ENCODE measurements at regions not wholly inside any gene's neighbourhood (a gene's known extent, or its start where the extent isn't known, plus 50 kb on each side); places are given as distances from the start of the nearest gene placed in this dataset.

- no peak for DNase-seq
- Histone ChIP-seq H3K4me3 (no peak overlapping the region), H3K36me3 (no peaks in the 10 kb centered on the region), H3K27ac (no peak overlapping the region), H3K4me1 (peaks cover 0 to 8% of the 10 kb centered on the region in 2 donors), H3K27me3 (no peaks in the 10 kb centered on the region), H3K9me3 (no peaks in the 10 kb centered on the region)
- in situ Hi-C loops (cut with MboI; ENCODE audit: low sequenced_read_pairs in 4 of 4), result no loop called here
- ATAC-seq, result no peak
- TF ChIP-seq, protein P1, sequence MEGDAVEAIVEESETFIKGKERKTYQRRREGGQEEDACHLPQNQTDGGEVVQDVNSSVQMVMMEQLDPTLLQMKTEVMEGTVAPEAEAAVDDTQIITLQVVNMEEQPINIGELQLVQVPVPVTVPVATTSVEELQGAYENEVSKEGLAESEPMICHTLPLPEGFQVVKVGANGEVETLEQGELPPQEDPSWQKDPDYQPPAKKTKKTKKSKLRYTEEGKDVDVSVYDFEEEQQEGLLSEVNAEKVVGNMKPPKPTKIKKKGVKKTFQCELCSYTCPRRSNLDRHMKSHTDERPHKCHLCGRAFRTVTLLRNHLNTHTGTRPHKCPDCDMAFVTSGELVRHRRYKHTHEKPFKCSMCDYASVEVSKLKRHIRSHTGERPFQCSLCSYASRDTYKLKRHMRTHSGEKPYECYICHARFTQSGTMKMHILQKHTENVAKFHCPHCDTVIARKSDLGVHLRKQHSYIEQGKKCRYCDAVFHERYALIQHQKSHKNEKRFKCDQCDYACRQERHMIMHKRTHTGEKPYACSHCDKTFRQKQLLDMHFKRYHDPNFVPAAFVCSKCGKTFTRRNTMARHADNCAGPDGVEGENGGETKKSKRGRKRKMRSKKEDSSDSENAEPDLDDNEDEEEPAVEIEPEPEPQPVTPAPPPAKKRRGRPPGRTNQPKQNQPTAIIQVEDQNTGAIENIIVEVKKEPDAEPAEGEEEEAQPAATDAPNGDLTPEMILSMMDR (IDR thresholded peaks at IDR 0.05 in 4 of 5, conservative IDR thresholded peaks at IDR 0.05 in 1 of 5), result no peak
- no peak for TF ChIP-seq POLR2A (IDR thresholded peaks at IDR 0.05)
- intact Hi-C loops (cut with DNase I; ENCODE audit: low total_unique reads), result no loop called here
These were observed 107.9 kb upstream of the GPC1 start for GRCh38 chr2:240327566-240327965.

DNA sequence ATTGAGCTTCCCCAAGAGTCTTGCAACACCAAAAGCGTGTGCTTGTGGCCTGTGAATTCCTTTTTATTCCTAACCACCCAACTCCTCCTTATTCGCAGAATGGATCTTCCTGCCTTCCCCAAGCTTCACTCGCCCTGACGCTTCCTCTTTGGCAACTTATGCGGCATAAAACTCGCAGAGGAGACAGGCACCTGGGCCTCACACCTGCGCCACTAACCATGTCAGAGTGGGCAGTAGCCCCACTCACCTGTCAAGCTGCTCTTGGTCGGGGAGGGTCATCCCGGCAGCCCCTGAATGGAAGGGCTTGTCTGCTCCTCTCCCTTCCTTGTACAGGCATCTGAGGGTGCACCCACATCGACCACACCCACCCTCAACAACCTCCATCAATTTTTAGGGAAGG lies 106.9 kb upstream of the GPC1 start:
- no peaks in the 10 kb centered on the region for H3K27me3 ChIP-seq
- no peaks in the 10 kb centered on the region for H3K9me3 ChIP-seq
- H3K4me3 ChIP-seq, result no peak overlapping the region
- no peak overlapping the region for H3K27ac ChIP-seq
- TF ChIP-seq, protein P1 (IDR thresholded peaks at IDR 0.05 in 4 of 5, conservative IDR thresholded peaks at IDR 0.05 in 1 of 5), result no peak
- TF ChIP-seq POLR2A (IDR thresholded peaks at IDR 0.05), result no peak
- in situ Hi-C loops (cut with MboI; ENCODE audit: low sequenced_read_pairs in 4 of 4) (no loop called here), intact Hi-C loops (cut with DNase I; ENCODE audit: low total_unique reads) (no loop called here)
- ATAC-seq, result no peak
- DNase-seq, result no peak
- peaks cover 0 to 8% of the 10 kb centered on the region in 2 donors for H3K4me1 ChIP-seq
- no peaks in the 10 kb centered on the region for H3K36me3 ChIP-seq

DNA sequence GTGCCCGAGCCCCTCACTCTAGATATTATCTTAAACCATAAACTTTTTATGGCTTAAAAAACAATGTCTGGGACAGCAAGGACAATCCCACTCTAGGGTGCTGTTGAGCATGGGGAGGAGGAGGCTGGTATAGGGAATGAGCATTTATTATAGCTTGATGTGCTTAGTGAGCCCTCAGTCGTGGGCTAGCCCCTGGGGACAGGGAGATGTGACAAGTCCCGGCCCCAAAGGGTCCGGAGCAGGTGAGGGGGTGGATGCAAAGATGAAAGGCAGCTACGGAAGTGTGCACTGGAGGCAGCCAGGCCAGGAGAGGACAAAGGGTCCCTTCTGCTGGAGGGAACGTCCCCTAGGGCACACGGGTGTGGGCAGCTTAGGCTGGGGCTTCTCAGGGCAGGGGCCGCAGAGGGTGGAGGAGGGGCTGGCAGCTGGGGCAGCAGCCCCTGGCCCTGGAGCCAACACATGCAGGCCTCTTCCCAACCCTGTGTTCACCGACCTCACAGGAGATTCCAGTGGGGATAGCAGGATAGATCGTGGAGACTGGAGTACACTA lies 106.3 kb upstream of the GPC1 start:
- no peaks in the 10 kb centered on the region for H3K9me3 ChIP-seq
- no peaks in the 10 kb centered on the region for H3K36me3 ChIP-seq
- no peak overlapping the region for H3K27ac ChIP-seq
- no peaks in the 10 kb centered on the region for H3K27me3 ChIP-seq
- intact Hi-C loops (cut with DNase I; ENCODE audit: low total_unique reads) (no loop called here), in situ Hi-C loops (cut with MboI; ENCODE audit: low sequenced_read_pairs in 4 of 4) (no loop called here)
- ATAC-seq (no peak), DNase-seq (no peak)
- H3K4me3 ChIP-seq, result no peak overlapping the region
- H3K4me1 ChIP-seq, result peaks cover 3 to 10% of the 10 kb centered on the region in 2 donors
- TF ChIP-seq, protein P1 (IDR thresholded peaks at IDR 0.05 in 4 of 5, conservative IDR thresholded peaks at IDR 0.05 in 1 of 5), result no peak
- no peak for TF ChIP-seq POLR2A (IDR thresholded peaks at IDR 0.05)

GRCh38 chr2:240329778-240330177 lies 105.7 kb upstream of the GPC1 start:
- in situ Hi-C loops (cut with MboI; ENCODE audit: low sequenced_read_pairs in 4 of 4) (no loop called here), intact Hi-C loops (cut with DNase I; ENCODE audit: low total_unique reads) (no loop called here)
- Histone ChIP-seq H3K9me3 (no peaks in the 10 kb centered on the region), H3K36me3 (no peaks in the 10 kb centered on the region), H3K4me1 (peaks cover 3 to 15% of the 10 kb centered on the region in 2 donors), H3K4me3 (no peak overlapping the region), H3K27ac (no peak overlapping the region), H3K27me3 (no peaks in the 10 kb centered on the region)
- no peak for DNase-seq
- TF ChIP-seq, protein P1 (IDR thresholded peaks at IDR 0.05 in 4 of 5, conservative IDR thresholded peaks at IDR 0.05 in 1 of 5), result no peak
- TF ChIP-seq POLR2A (IDR thresholded peaks at IDR 0.05), result no peak
- ATAC-seq, result no peak

DNA sequence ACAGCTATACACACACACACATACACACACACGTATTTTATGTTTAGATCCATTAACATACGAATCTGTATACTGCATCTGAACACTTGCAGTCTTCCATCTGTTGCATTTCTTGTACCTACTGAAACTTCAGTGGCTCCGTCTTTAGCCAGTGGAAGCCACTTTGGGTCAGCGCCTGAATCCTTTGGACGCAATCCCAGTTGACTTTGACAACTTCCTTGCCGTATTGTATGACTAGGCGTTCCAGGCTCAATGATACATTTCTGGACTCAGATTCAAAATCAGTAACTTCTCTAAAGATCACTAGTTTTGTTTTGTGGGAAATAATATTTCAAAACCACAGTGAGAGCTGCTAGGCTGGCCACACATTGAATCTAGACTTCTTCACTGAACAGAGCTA lies 101.5 kb upstream of the GPC1 start:
- intact Hi-C loops (cut with DNase I; ENCODE audit: low total_unique reads) (no loop called here), in situ Hi-C loops (cut with MboI; ENCODE audit: low sequenced_read_pairs in 4 of 4) (no loop called here)
- ATAC-seq, result peak; percentile 68 to 85
- DNase-seq, result no peak
- Histone ChIP-seq H3K27ac (no peak overlapping the region), H3K9me3 (no peaks in the 10 kb centered on the region), H3K4me3 (no peak overlapping the region), H3K27me3 (no peaks in the 10 kb centered on the region), H3K36me3 (no peaks in the 10 kb centered on the region), H3K4me1 (peaks cover 3 to 8% of the 10 kb centered on the region in 2 donors)
- TF ChIP-seq, protein P1 (IDR thresholded peaks at IDR 0.05 in 4 of 5, conservative IDR thresholded peaks at IDR 0.05 in 1 of 5), result no peak
- TF ChIP-seq POLR2A (IDR thresholded peaks at IDR 0.05), result no peak

Data from gastrocnemius medialis (tissue), 4 donors.